ENCODE measurements at regions not wholly inside any gene's neighbourhood (a gene's known extent, or its start where the extent isn't known, plus 50 kb on each side); places are given as distances from the start of the nearest gene placed in this dataset.
"Not testable (repeated sequence)": the region's sequence is repeated elsewhere in the genome, so short reads cannot be mapped to it uniquely, and the experiment has no call there.

GRCh38 chr2:91497129-91498064 lies 2805.9 kb downstream of the RPIA start:
- DNase-seq; ATAC-seq; H3K4me3 ChIP-seq; in situ Hi-C loops (cut with MboI; ENCODE audit: low sequenced_read_pairs in 4 of 4); H3K4me1 ChIP-seq; intact Hi-C loops (cut with DNase I; ENCODE audit: low total_unique reads); H3K27me3 ChIP-seq; H3K36me3 ChIP-seq; H3K9me3 ChIP-seq; H3K27ac ChIP-seq: not testable (repeated sequence)

DNA sequence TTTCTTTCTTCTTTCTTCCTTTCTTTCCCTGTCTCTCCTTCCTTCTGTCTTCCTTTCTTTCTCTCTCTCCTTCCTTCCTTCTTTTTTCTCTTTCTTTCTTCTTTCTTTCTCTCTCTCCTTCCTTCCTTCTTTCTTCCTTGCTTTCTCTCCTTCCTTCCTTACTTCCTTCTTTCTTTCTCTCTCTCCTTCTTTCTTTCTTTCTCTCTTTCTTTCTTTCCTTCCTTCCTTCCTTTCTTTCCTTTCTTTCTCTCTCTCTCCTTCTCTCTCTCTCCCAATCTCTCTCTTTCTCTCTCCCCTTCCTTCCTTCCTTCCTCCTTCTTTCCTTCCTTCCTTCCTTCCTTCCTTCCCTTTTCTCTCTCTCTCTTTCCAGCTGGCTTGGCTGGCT lies 2806.6 kb downstream of the RPIA start:
- intact Hi-C loops (cut with DNase I; ENCODE audit: low total_unique reads); H3K27ac ChIP-seq; H3K4me1 ChIP-seq; H3K27me3 ChIP-seq; H3K9me3 ChIP-seq; in situ Hi-C loops (cut with MboI; ENCODE audit: low sequenced_read_pairs in 4 of 4); H3K36me3 ChIP-seq; ATAC-seq; DNase-seq; H3K4me3 ChIP-seq: not testable (repeated sequence)

- H3K4me1 ChIP-seq; DNase-seq; H3K36me3 ChIP-seq; H3K27me3 ChIP-seq; in situ Hi-C loops (cut with MboI; ENCODE audit: low sequenced_read_pairs in 4 of 4); intact Hi-C loops (cut with DNase I; ENCODE audit: low total_unique reads); H3K27ac ChIP-seq; H3K9me3 ChIP-seq; ATAC-seq; H3K4me3 ChIP-seq: not testable (repeated sequence)
Measured at GRCh38 chr2:91498513-91499250, 2807.2 kb downstream of the RPIA start.

- ATAC-seq; H3K4me1 ChIP-seq; H3K36me3 ChIP-seq; in situ Hi-C loops (cut with MboI; ENCODE audit: low sequenced_read_pairs in 4 of 4); H3K4me3 ChIP-seq; H3K27me3 ChIP-seq; DNase-seq; H3K27ac ChIP-seq; H3K9me3 ChIP-seq; intact Hi-C loops (cut with DNase I; ENCODE audit: low total_unique reads): not testable (repeated sequence)
Measured at GRCh38 chr2:91499431-91500050, 2808.1 kb downstream of the RPIA start.

- H3K9me3 ChIP-seq; DNase-seq; H3K27ac ChIP-seq; ATAC-seq; H3K27me3 ChIP-seq; H3K36me3 ChIP-seq; H3K4me1 ChIP-seq; in situ Hi-C loops (cut with MboI; ENCODE audit: low sequenced_read_pairs in 4 of 4); intact Hi-C loops (cut with DNase I; ENCODE audit: low total_unique reads); H3K4me3 ChIP-seq: not testable (repeated sequence)
Measured at GRCh38 chr2:91500246-91500977, 2808.9 kb downstream of the RPIA start.

- H3K36me3 ChIP-seq; H3K27me3 ChIP-seq; ATAC-seq; intact Hi-C loops (cut with DNase I; ENCODE audit: low total_unique reads); H3K9me3 ChIP-seq; H3K4me1 ChIP-seq; in situ Hi-C loops (cut with MboI; ENCODE audit: low sequenced_read_pairs in 4 of 4); H3K4me3 ChIP-seq; DNase-seq; H3K27ac ChIP-seq: not testable (repeated sequence)
Measured at GRCh38 chr2:91500978-91501310, 2809.5 kb downstream of the RPIA start.

DNA sequence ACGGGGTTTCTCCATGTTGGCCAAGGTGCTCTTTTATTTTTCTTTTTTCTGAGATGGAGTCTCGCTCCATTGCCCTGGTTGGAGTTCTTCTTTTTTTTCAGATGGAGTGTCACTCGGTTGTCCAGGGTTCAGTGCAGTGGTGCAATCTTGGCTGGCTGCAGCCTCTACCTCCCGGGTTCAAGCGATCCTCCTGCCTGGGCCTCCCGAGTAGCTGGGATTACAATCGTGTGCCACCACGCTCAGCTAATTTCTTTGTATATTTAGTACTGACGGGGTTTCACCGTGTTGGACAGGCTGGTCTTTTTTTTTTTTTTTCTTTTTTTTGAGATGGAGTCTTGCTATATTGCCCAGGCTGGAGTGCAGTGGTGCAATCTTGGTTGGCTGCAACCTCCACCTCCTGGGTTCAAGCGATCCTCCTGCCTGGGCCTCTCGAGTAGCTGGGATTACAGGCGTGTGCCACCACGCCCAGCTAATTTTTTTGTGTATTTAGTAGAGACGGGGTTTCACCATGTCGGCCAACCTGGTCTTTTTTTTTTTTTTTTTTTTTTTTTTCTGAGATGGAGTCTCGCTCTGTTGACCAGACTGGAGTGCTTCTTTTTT lies 2810.1 kb downstream of the RPIA start:
- DNase-seq; H3K9me3 ChIP-seq; H3K27ac ChIP-seq; H3K4me3 ChIP-seq; intact Hi-C loops (cut with DNase I; ENCODE audit: low total_unique reads); H3K27me3 ChIP-seq; H3K36me3 ChIP-seq; in situ Hi-C loops (cut with MboI; ENCODE audit: low sequenced_read_pairs in 4 of 4); ATAC-seq; H3K4me1 ChIP-seq: not testable (repeated sequence)

DNA sequence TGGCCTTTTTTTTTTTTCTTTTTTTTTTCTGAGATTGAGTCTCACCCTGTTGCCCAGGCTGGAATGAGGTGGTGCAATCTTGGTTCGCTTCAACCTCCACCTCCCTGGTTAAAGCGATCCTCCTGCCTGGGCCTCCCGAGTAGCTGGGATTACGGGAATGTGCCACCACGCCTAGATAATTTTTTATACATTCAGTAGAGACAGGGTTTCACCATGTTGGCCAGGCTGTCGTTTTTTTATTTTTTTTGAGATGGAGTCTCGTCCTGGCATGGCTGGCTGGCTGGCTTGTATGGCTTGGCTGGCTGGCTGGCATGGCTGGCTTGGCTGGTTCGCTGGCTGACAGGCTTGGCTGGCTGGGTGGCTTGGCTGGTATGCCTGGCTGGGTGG lies 2812.1 kb downstream of the RPIA start:
- H3K36me3 ChIP-seq; intact Hi-C loops (cut with DNase I; ENCODE audit: low total_unique reads); H3K27me3 ChIP-seq; H3K27ac ChIP-seq; in situ Hi-C loops (cut with MboI; ENCODE audit: low sequenced_read_pairs in 4 of 4); H3K4me1 ChIP-seq; H3K9me3 ChIP-seq; H3K4me3 ChIP-seq; DNase-seq: not testable (repeated sequence)
- ATAC-seq = peak in 1 of 2 donors; percentile 47

DNA sequence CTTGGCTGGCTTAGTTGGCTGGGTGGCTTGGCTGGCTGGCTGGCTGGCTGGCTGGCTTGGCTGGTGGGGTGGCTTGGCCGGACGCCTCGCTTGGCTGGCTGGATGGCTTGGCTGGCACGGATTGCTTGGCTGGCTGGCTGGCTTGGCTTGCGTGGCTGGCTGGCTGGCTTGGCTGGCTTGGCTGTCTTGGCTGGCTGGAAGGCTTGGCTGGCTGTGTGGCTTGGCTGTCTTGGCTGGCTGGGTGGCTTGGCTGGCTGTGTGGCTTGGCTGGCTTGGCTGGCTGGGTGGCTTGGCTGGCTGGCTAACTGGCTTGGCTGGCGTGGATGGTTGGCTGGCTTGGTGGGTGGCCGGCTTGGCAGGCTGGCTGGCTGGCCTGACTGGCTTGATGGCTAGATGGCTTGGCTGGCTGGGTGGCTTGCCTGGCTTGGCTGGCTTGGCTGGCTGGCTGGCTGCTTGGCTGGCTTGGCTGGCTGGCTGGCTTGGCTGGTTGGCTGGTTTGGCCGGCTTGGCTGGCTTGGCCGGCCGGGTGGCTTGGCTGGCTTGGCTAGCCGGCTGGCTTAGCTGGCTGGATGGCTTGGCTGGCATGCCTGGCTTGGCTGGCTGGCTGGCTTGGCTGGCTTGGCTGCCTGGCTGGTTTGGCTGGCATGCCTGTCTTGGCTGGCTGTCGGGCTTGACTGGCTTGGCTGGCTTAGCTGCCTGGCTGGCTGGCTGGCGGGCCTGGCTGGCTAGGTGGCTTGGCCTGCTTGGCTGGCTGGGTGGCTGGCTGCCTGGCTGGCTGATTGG lies 2812.7 kb downstream of the RPIA start:
- H3K4me3 ChIP-seq; DNase-seq; in situ Hi-C loops (cut with MboI; ENCODE audit: low sequenced_read_pairs in 4 of 4); H3K9me3 ChIP-seq; intact Hi-C loops (cut with DNase I; ENCODE audit: low total_unique reads); H3K36me3 ChIP-seq; H3K4me1 ChIP-seq; H3K27ac ChIP-seq; H3K27me3 ChIP-seq; ATAC-seq: not testable (repeated sequence)

DNA sequence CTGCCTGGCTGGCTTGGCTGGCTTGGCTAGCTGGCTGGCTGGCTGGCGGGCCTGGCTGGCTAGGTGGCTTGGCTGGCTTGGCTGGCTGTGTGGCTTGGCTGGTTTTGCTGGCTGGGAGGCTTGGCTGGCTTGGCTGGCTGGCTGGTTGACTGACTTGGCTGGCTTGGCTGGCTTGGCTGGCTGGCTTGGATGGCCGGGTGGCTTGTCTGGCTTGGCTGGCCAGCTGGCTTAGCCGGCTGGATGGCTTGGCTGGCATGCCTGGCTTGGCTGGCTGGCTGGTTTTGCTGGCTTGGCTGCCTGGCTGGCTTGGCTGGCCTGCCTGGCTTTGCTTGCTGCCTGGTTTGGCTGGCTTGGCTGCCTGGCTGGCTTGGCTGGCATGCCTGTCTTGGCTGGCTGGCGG lies 2817.3 kb downstream of the RPIA start:
- H3K27me3 ChIP-seq; H3K4me1 ChIP-seq; H3K9me3 ChIP-seq; ATAC-seq; H3K36me3 ChIP-seq; intact Hi-C loops (cut with DNase I; ENCODE audit: low total_unique reads); in situ Hi-C loops (cut with MboI; ENCODE audit: low sequenced_read_pairs in 4 of 4); H3K4me3 ChIP-seq; DNase-seq; H3K27ac ChIP-seq: not testable (repeated sequence)

Data from gastrocnemius medialis (tissue), 4 donors.